SK-N-MC (cell line): ENCODE measurements at regions not wholly inside any gene's neighbourhood (a gene's known extent, or its start where the extent isn't known, plus 50 kb on each side); places are given as distances from the start of the nearest gene placed in this dataset.

Experiments
- EZH2 ChIP-seq: fragments of 200-600 bp; sonication (generic); IDR thresholded peaks from one replicate; pipeline ENCODE4 v1.6.1; 2017; ENCODE audit warnings: antibody characterized with exemption
- FOXP2 ChIP-seq: optimal IDR thresholded peaks from 2 replicates; pipeline ENCODE3; 2011; ENCODE audit warnings: mild to moderate bottlenecking, moderate library complexity; ENCODE audit not compliant: insufficient read depth; ENCODE audit errors: extremely low read length, control extremely low read depth
- POLR2AphosphoS5 ChIP-seq: IDR thresholded peaks from 2 replicates; pipeline ENCODE4 v1.6.1; 2012; ENCODE audit warnings: mild to moderate bottlenecking, low read depth, low read length, borderline replicate concordance

GRCh38 chr11:128156486-128156885, 430.9 kb downstream of the ETS1 start:
- TF ChIP-seq POLR2AphosphoS5 (no peak), EZH2 (no peak), FOXP2 (no peak)
